ENCODE measurements at regions not wholly inside any gene's neighbourhood (a gene's known extent, or its start where the extent isn't known, plus 50 kb on each side); places are given as distances from the start of the nearest gene placed in this dataset.
"Not testable (repeated sequence)": the region's sequence is repeated elsewhere in the genome, so short reads cannot be mapped to it uniquely, and the experiment has no call there.

GRCh38 chr7:85947767-85948166 is 695.9 kb upstream of the GRM3 start:
- intact Hi-C loops (cut with DNase I), result no loop called here
- DNase-seq (no peak), ATAC-seq (ENCODE audit: poor library complexity) (no peak)

- DNase-seq, result no peak
- intact Hi-C loops (cut with DNase I), result no loop called here
These were observed 702.9 kb upstream of the GRM3 start for GRCh38 chr7:85940798-85941197.

GRCh38 chr7:85931919-85932318 is 711.8 kb upstream of the GRM3 start:
- intact Hi-C loops (cut with DNase I), result no loop called here
- DNase-seq (no peak), ATAC-seq (ENCODE audit: poor library complexity) (no peak)

More at GRCh38 chr7:85940798-85941197, 702.9 kb upstream of the GRM3 start:
- ATAC-seq (ENCODE audit: poor library complexity), result no peak

GRCh38 chr7:85928500-85928899 is 715.2 kb upstream of the GRM3 start:
- intact Hi-C loops (cut with DNase I), result no loop called here
- ATAC-seq (ENCODE audit: poor library complexity), result no peak
- DNase-seq, result no peak

- no peak for ATAC-seq (ENCODE audit: poor library complexity)
- intact Hi-C loops (cut with DNase I), result no loop called here
- DNase-seq, result no peak
These were observed 716.5 kb upstream of the GRM3 start for GRCh38 chr7:85927226-85927625.

- DNase-seq (no peak), ATAC-seq (ENCODE audit: poor library complexity) (no peak)
- intact Hi-C loops (cut with DNase I), result no loop called here
These were observed 719.6 kb upstream of the GRM3 start for GRCh38 chr7:85924062-85924461.

- DNase-seq, result no peak
- ATAC-seq (ENCODE audit: poor library complexity), result no peak
- intact Hi-C loops (cut with DNase I), result no loop called here
These were observed 727.7 kb upstream of the GRM3 start for GRCh38 chr7:85916016-85916415.

- intact Hi-C loops (cut with DNase I), result no loop called here
- DNase-seq (no peak), ATAC-seq (ENCODE audit: poor library complexity) (no peak)
These were observed 727.6 kb upstream of the SEMA3D start for GRCh38 chr7:85914437-85914836.

GRCh38 chr7:85908051-85908450 is 721.2 kb upstream of the SEMA3D start:
- DNase-seq (no peak), ATAC-seq (ENCODE audit: poor library complexity) (no peak)
- intact Hi-C loops (cut with DNase I), result no loop called here

- intact Hi-C loops (cut with DNase I), result no loop called here
- ATAC-seq (ENCODE audit: poor library complexity) (no peak), DNase-seq (no peak)
These were observed 711.1 kb upstream of the SEMA3D start for GRCh38 chr7:85897967-85898366.

- intact Hi-C loops (cut with DNase I), result no loop called here
- ATAC-seq (ENCODE audit: poor library complexity) (no peak), DNase-seq (no peak)
These were observed 709.7 kb upstream of the SEMA3D start for GRCh38 chr7:85896531-85896930.

- ATAC-seq (ENCODE audit: poor library complexity) (no peak), DNase-seq (no peak)
- intact Hi-C loops (cut with DNase I), result no loop called here
These were observed 709.0 kb upstream of the SEMA3D start for GRCh38 chr7:85895835-85896234.

- DNase-seq; ATAC-seq (ENCODE audit: poor library complexity); intact Hi-C loops (cut with DNase I): not testable (repeated sequence)
These were observed 705.0 kb upstream of the SEMA3D start for GRCh38 chr7:85891900-85892299.

GRCh38 chr7:85890244-85890811 is 703.5 kb upstream of the SEMA3D start:
- DNase-seq (no peak), ATAC-seq (ENCODE audit: poor library complexity) (no peak)
- intact Hi-C loops (cut with DNase I), result no loop called here

- no peak for ATAC-seq (ENCODE audit: poor library complexity)
- DNase-seq, result no peak
- intact Hi-C loops (cut with DNase I), result no loop called here
These were observed 700.3 kb upstream of the SEMA3D start for GRCh38 chr7:85887133-85887532.

- intact Hi-C loops (cut with DNase I), result no loop called here
- DNase-seq (no peak), ATAC-seq (ENCODE audit: poor library complexity) (no peak)
These were observed 695.5 kb upstream of the SEMA3D start for GRCh38 chr7:85882335-85882734.

GRCh38 chr7:85875398-85875797 is 688.5 kb upstream of the SEMA3D start:
- intact Hi-C loops (cut with DNase I), result no loop called here
- ATAC-seq (ENCODE audit: poor library complexity) (no peak), DNase-seq (no peak)

- DNase-seq (no peak), ATAC-seq (ENCODE audit: poor library complexity) (no peak)
- intact Hi-C loops (cut with DNase I), result no loop called here
These were observed 679.7 kb upstream of the SEMA3D start for GRCh38 chr7:85866540-85866939.

GRCh38 chr7:85851571-85852193 is 664.8 kb upstream of the SEMA3D start:
- intact Hi-C loops (cut with DNase I), result no loop called here
- ATAC-seq (ENCODE audit: poor library complexity), result no peak
- DNase-seq, result no peak

GRCh38 chr7:85850381-85850780 is 663.5 kb upstream of the SEMA3D start:
- DNase-seq (no peak), ATAC-seq (ENCODE audit: poor library complexity) (no peak)
- intact Hi-C loops (cut with DNase I), result no loop called here

GRCh38 chr7:85840554-85840953 is 653.7 kb upstream of the SEMA3D start:
- intact Hi-C loops (cut with DNase I), result no loop called here
- ATAC-seq (ENCODE audit: poor library complexity), result no peak
- no peak for DNase-seq
